Stimulated activated naive CD4-positive, alpha-beta T cell (primary cell): ENCODE measurements at regions not wholly inside any gene's neighbourhood (a gene's known extent, or its start where the extent isn't known, plus 50 kb on each side); places are given as distances from the start of the nearest gene placed in this dataset.
"Not testable (repeated sequence)": the region's sequence is repeated elsewhere in the genome, so short reads cannot be mapped to it uniquely, and the experiment has no call there.

ENCODE experiments used
- DNase-seq, 6 experiments: peaks; one replicate each; lab custom pipeline; 2025; lab: John Stamatoyannopoulos, UW

DNA sequence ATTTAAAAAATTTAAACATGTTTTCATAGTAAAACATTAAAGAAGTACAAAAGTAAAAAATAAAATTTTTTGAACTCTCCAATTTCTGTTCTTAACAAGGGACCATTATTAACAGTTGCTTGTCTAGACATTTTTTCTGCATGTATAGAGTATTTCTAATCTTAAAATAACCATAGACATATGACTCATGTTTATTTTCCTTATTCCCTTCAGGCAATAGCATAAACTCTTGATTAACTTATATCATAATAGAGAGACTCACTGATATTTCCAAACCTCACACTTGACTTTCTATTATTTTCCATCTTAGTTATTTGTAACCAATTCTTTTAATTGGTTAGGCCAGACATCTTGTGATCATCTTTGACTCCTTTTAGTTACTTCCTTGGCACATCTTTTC, 325.6 kb upstream of the SOX14 start:
- no peak for DNase-seq

GRCh38 chr3:137460944-137461343, 303.2 kb upstream of the SOX14 start:
- DNase-seq, result no peak

DNA sequence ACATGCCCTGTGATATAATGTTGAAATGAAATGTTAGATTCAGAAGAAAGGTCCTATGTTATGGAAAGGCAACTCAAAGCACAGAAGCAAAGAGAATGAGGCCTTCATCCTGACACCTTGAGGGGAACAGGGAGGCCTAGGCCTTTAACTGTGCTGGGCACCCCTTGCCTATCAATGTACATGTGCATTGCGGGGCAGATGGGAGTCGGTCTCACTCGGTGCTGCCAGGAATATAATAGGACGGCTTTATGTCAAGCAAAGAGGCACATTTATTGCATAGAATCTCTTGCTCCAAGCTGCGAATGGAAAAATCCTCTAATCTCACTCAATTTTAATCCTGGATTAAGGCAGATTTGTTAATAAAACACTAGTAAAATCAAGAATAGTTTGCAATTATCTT, 301.0 kb upstream of the SOX14 start:
- DNase-seq, result no peak

- DNase-seq, result no peak
Observed at GRCh38 chr3:137464341-137464740, 299.8 kb upstream of the SOX14 start.

DNA sequence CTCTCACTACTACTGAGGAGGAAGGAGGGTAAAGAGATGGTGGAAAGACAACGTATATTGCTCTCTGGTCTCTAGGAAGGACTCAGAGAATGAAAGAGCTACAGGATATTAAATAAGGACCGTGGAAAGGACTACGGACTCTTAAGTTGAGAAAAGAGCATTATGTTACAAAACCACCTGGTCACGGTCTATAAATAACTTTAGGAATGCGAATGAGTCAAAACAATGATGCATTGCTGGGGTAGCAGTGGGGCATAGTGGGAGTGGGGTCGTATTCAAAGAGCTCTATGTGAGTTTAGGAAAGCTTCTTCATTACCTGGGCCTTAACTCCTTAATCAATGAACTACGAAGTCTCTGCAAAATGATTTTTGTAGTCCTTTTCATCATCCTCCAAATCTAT, 295.7 kb upstream of the SOX14 start:
- no peak for DNase-seq

DNA sequence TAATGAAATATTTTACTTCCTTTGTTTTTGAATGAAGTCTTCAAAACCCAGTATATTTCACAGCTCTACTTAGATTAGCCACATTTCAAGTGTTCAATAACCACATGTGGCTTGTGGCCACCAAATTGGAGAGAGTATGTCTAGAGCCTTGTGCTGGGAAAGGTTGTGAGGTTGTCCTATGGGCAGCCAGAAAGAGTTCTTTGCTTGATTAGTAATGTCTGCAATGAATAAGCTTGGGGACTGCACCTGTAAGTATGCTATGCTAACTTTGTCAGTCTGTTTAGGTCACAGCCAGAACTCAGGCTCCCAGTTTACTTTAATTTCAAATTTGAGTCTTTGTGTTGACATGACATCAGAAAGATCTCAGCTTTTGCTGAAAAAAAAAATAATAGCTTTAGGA, 294.9 kb upstream of the SOX14 start:
- DNase-seq, result no peak

GRCh38 chr3:137471130-137471529, 293.0 kb upstream of the SOX14 start:
- no peak for DNase-seq

DNA sequence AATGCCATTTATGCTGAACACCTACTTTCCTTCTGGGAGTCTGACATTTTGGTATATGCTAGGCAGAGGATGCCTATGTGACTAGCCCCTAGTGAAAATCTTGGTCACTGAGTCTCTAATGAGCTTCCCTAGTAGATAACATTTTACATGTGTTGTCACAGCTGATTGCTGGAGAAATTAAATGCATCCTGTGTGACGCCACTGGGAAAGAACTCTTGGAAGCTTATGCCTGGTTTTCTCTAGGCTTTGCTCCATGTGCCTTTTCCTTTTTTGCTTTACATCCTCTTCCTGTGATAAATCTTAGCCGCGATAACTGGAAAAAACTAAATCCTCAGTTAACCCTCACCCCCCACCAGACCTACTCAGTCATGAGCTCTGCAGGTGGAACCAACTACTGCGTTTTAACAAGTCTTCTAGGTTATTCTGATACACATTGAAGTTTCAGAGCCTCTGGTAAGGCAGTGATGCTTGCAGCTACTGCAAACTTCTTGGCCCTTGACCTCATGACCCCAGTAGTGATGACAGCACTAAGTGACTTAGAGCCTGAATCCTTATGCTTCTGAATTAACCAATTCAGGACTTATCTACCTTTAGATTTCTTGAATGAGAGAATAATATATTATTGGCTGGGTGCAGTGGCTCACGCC, 292.4 kb upstream of the SOX14 start:
- no peak for DNase-seq

DNA sequence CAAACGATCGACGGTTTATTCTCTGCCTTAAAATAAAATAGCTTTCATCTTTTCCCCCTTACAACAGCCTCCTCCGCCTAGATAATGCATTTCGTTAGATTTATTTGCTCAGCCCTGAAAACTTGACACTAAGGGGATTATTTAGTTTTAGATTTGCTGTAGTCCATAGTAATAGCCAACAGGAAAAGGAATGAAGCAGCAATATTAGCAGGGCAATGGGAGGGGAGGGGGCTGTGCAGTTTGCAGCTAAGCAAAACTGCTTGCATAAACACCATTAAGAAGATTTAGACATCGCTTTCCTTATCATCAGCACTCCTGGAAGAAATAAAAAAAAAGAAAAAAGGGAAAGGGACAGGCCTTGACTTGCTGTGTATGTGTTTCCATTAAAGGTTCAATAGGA, 286.5 kb upstream of the SOX14 start:
- no peak for DNase-seq

- no peak for DNase-seq
Observed at GRCh38 chr3:137509354-137510045, 254.6 kb upstream of the SOX14 start.

GRCh38 chr3:137511655-137512054, 252.5 kb upstream of the SOX14 start:
- DNase-seq, result no peak

DNA sequence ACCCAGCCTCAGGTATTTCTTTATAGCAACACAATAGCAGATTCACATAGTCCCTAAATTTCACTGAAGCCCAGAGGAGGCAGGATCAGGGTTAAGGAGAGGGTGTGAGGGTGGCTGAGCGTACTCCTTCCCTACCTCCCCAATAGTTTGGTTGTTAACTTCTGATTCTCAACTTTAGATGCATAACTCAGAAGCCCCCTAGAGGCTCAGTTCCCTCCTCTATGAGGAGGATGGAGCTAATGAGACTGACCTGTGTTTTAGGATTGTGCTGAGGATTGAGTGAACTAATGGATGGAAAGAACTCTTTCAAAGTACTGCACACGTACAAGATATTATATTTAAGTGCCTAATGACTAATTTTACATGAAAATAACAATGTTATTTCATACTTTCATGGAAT, 249.3 kb upstream of the SOX14 start:
- DNase-seq, result no peak

- DNase-seq, result no peak
Observed at GRCh38 chr3:137519602-137520001, 244.5 kb upstream of the SOX14 start.

- DNase-seq, result no peak
Observed at GRCh38 chr3:137524751-137525150, 239.4 kb upstream of the SOX14 start.

GRCh38 chr3:137525471-137525870, 238.6 kb upstream of the SOX14 start:
- DNase-seq, result no peak

DNA sequence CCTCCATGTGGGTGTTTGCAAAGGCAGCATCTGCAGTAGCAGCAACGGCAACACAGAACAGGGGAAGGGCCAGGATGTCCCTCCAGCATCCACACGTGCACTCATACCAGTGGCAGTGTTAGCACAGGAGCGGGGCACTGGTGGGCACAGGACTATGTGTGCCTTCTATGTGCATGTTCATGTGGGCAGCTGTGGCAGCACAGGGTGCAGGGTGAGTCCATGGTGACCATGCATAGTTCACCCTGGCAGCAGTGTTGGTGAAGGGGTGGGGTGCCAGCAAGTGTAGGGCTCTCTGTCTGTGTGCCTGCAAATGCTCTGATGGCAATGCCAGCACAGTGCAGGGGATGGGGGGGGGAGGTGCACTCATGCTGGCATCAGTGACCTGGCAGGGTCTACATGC, 222.1 kb upstream of the SOX14 start:
- no peak for DNase-seq

DNA sequence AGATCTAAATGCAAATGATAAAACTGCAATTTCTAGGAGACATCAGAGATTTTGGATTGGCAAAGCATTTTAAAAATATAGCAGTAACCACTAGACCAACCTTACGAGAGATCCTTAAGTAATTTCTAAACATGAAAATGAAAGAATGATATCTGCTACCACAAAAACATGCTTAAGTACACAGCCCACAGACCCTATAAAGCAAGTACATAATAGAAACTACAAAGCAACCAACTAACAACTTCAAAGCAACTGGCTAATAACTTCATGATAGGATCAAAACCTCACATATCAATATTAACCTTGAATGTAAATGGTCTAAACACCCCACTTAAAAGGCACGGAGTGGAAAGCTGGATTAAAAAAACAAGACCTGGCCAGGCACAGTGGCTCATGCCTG, 209.9 kb upstream of the SOX14 start:
- no peak for DNase-seq

DNA sequence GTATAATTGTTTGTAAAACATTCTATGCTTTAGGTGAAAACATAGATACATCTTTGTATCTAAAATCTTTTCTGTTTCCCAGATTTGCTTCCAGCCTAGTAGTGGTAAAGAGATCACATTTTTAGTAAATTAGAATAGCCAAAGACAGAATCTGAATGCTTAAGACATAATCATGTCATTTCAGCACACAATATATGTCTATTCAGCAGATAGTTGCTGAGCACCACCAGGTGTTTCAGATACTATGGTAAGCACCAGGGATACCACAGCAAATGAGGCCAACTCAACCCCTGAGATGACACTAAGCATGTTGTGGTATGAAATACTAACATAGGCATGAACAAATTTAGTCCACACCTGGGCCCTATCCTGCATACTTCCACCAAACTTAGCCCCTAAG, 195.2 kb upstream of the SOX14 start:
- DNase-seq, result no peak

GRCh38 chr3:137572931-137573330, 191.2 kb upstream of the SOX14 start:
- DNase-seq, result no peak

DNA sequence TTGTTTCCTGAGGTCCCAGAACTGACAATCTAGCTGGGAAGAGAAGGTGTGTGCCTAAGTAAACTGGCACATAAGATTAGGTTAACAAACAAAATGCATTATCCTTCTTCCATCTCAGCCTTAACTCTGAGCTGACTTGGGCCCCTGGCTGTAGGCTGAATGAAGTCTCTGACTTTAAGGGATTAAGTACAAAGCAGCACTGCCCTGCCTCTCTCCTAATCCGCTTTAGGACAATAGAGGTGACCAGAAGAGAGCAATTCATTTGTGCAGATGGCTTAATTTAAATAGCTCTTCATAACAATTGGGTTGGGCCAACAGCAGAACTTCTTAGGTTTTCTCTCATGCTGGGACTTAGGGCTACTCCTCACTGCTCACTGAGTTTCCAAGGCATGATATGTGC, 181.6 kb upstream of the SOX14 start:
- DNase-seq, result no peak

- DNase-seq, result no peak
Observed at GRCh38 chr3:137583256-137583655, 180.9 kb upstream of the SOX14 start.

DNA sequence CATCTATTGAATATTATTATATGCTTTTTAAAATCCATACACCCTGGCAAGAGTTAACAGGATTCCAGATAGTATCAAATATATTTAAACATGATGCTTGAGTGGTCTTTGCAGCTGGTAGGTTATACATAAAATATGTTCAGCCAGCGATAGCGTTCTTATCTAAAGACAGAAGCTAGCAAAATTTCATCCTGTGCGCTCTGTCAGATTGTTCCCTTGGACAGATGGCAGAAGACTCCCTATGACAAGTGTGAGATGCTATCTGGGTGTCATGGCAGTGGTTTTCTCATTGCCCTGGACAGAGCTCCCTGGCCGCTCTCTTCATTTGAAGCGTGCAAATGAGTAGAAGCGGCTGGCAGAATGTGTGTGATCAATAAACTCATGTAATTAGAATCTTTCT, 175.2 kb upstream of the SOX14 start:
- no peak for DNase-seq

DNA sequence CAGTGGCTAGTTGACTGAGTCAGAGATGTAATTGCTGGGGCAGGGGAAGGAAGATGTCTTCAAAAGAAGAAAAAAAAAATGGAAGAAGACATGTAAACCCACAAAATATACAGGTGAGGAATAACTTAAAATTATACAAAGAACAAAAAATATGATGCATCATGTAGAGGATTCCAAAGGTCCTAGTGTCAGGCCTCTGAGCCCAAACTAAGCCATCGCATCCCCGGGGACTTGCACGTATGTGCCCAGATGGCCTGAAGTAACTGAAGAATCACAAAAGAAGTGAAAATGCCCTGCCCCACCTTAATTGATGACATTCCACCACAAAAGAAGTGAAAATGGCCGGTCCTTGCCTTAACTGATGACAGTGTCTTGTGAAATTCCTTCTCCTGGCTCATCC, 168.7 kb upstream of the SOX14 start:
- DNase-seq, result not testable (repeated sequence)

DNA sequence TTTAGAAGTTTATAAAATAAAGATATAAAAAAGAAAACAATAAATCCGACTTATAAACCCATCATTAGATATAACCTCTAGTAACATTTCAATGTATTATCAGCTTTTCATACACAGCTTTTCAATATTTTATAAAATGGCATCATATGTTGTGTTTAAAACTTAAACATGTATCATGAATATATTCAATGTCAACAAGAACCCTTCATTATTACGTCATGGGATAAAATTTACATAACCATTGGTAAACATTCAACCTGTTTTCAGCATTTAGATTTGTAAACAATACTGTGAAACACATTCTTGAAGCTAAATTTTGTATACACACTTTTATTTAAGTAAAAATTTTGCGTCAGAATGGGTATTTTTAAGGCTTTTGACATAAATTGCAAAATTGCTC, 153.4 kb upstream of the SOX14 start:
- DNase-seq, result no peak
